H9 (cell line): ENCODE measurements at regions not wholly inside any gene's neighbourhood (a gene's known extent, or its start where the extent isn't known, plus 50 kb on each side); places are given as distances from the start of the nearest gene placed in this dataset.

Experiments used
- DNase-seq: peaks from one replicate; pipeline ENCODE4 v3.0.0-alpha.2; 2017
- H2AFZ ChIP-seq: one replicate; pipeline ENCODE4 v1.6.1; 2013; ENCODE audit warnings: mild to moderate bottlenecking, low read length, control low read depth, moderate library complexity
- H2AK5ac ChIP-seq: 2 replicates; pipeline ENCODE4 v1.6.1; 2013; ENCODE audit warnings: low read length, control low read depth, mixed read lengths; ENCODE audit not compliant: insufficient read length
- H2BK120ac ChIP-seq: one replicate; pipeline ENCODE4 v1.6.1; 2013; ENCODE audit warnings: low read depth, mild to moderate bottlenecking, low read length, control low read depth, inconsistent platforms; ENCODE audit not compliant: poor library complexity, severe bottlenecking
- H2BK12ac ChIP-seq: 2 replicates; pipeline ENCODE4 v1.6.1; 2013; ENCODE audit warnings: low read length, control low read depth, mixed read lengths, low read depth; ENCODE audit not compliant: insufficient read length
- H2BK15ac ChIP-seq: 2 replicates; pipeline ENCODE4 v1.6.1; 2013; ENCODE audit warnings: low read depth, low read length, control low read depth
- H2BK20ac ChIP-seq: one replicate; pipeline ENCODE4 v1.6.1; 2013; ENCODE audit warnings: low read depth, mild to moderate bottlenecking, low read length, control low read depth, inconsistent platforms; ENCODE audit not compliant: poor library complexity, severe bottlenecking
- H2BK5ac ChIP-seq: 2 replicates; pipeline ENCODE4 v1.6.1; 2013; ENCODE audit warnings: low read length, control low read depth, mixed read lengths; ENCODE audit not compliant: insufficient read length
- H3K14ac ChIP-seq: 2 replicates; pipeline ENCODE4 v1.6.1; 2013; ENCODE audit warnings: low read length, control low read depth; ENCODE audit not compliant: insufficient read depth
- H3K18ac ChIP-seq: 2 replicates; pipeline ENCODE4 v1.6.1; 2013; ENCODE audit warnings: low read depth, mild to moderate bottlenecking, mixed read lengths, low read length, control low read depth; ENCODE audit not compliant: insufficient read length
- H3K23ac ChIP-seq: 2 replicates; pipeline ENCODE4 v1.6.1; 2013; ENCODE audit warnings: low read length, control low read depth, mixed read lengths, low read depth; ENCODE audit not compliant: insufficient read length
- H3K23me2 ChIP-seq: 2 replicates; pipeline ENCODE4 v1.6.1; 2013; ENCODE audit warnings: low read depth, mild to moderate bottlenecking, mixed read lengths, low read length, control low read depth; ENCODE audit not compliant: insufficient read length, poor library complexity, severe bottlenecking
- H3K27ac ChIP-seq: 2 replicates; pipeline ENCODE4 v1.5.1; 2013; ENCODE audit warnings: low read length, control low read depth, mixed read lengths, low read depth; ENCODE audit not compliant: insufficient read length
- H3K27me3 ChIP-seq: 2 replicates; pipeline ENCODE4 v1.6.1; 2013; ENCODE audit warnings: low read length, control low read depth, inconsistent platforms; ENCODE audit not compliant: insufficient read depth
- H3K4ac ChIP-seq: 2 replicates; pipeline ENCODE4 v1.6.1; 2013; ENCODE audit warnings: low read depth, mild to moderate bottlenecking, control low read depth, inconsistent platforms, low read length, moderate library complexity
- H3K4me1 ChIP-seq: 2 replicates; pipeline ENCODE4 v1.6.1; 2013; ENCODE audit warnings: low read length, control low read depth, inconsistent platforms; ENCODE audit not compliant: insufficient read depth
- H3K4me2 ChIP-seq: 2 replicates; pipeline ENCODE4 v1.6.1; 2013; ENCODE audit warnings: low read length, control low read depth, mixed read lengths; ENCODE audit not compliant: insufficient read length, insufficient read depth
- H3K56ac ChIP-seq: 2 replicates; pipeline ENCODE4 v1.6.1; 2013; ENCODE audit warnings: low read depth, mild to moderate bottlenecking, mixed read lengths, low read length, control low read depth; ENCODE audit not compliant: insufficient read length
- H3K79me1 ChIP-seq: 2 replicates; pipeline ENCODE4 v1.6.1; 2013; ENCODE audit warnings: low read depth, mild to moderate bottlenecking, moderate library complexity, low read length, control low read depth, inconsistent platforms; ENCODE audit not compliant: insufficient read depth, poor library complexity, severe bottlenecking
- H3K79me2 ChIP-seq: 2 replicates; pipeline ENCODE4 v1.6.1; 2013; ENCODE audit warnings: low read length, control low read depth, inconsistent platforms; ENCODE audit not compliant: insufficient read depth
- H3K9ac ChIP-seq: 2 replicates; pipeline ENCODE4 v1.6.1; 2013; ENCODE audit warnings: low read length, control low read depth, mixed read lengths; ENCODE audit not compliant: insufficient read length; ENCODE audit errors: extremely low read depth
- H3K9me3 ChIP-seq: one replicate; pipeline ENCODE4 v1.6.1; 2013; ENCODE audit warnings: low read depth, low read length, inconsistent platforms; ENCODE audit not compliant: control insufficient read depth
- H3T11ph ChIP-seq: one replicate; pipeline ENCODE4 v1.6.1; 2013; ENCODE audit warnings: mild to moderate bottlenecking, low read length, control low read depth, inconsistent platforms
- H4K20me1 ChIP-seq: one replicate; pipeline ENCODE4 v1.6.1; 2013; ENCODE audit not compliant: control insufficient read depth, insufficient read length, insufficient read depth
- H4K5ac ChIP-seq: 2 replicates; pipeline ENCODE4 v1.6.1; 2013; ENCODE audit warnings: low read depth, mild to moderate bottlenecking, mixed read lengths, low read length, control low read depth; ENCODE audit not compliant: insufficient read length
- H4K8ac ChIP-seq: replicated peaks from 2 replicates; pipeline ENCODE4 v1.6.1; 2013; ENCODE audit warnings: low read length, control low read depth, mixed read lengths, low read depth; ENCODE audit not compliant: insufficient read length
- H4K91ac ChIP-seq: 2 replicates; pipeline ENCODE4 v1.6.1; 2013; ENCODE audit warnings: low read depth, mild to moderate bottlenecking, moderate library complexity, mixed read lengths, low read length, control low read depth; ENCODE audit not compliant: insufficient read length
- H3K27ac Mint-ChIP-seq, 3 experiments: 2 replicates in 2 of 3; 3 replicates in 1 of 3; pipeline ENCODE4 v1.8.0; 2020 to 2021; ENCODE audit warnings: mixed read lengths in 3 of 3, mild to moderate bottlenecking in 1 of 3, moderate library complexity in 1 of 3
- H3K27me3 Mint-ChIP-seq: 2 replicates; pipeline ENCODE4 v1.8.0; 2021; ENCODE audit warnings: low read depth, mild to moderate bottlenecking, moderate library complexity, mixed read lengths
- H3K36me3 Mint-ChIP-seq, 3 experiments: 2 replicates in 2 of 3; 3 replicates in 1 of 3; pipeline ENCODE4 v1.8.0; 2020 to 2021; ENCODE audit warnings: low read depth in 3 of 3, mixed read lengths in 3 of 3; ENCODE audit not compliant: insufficient read depth in 1 of 3
- H3K4me1 Mint-ChIP-seq, 2 experiments: 2 replicates each; pipeline ENCODE4 v1.8.0; 2020; ENCODE audit warnings: mixed read lengths in 2 of 2
- H3K4me3 Mint-ChIP-seq, 2 experiments: 2 replicates in 1 of 2; 3 replicates in 1 of 2; pipeline ENCODE4 v1.8.0; 2020 to 2021; ENCODE audit warnings: mild to moderate bottlenecking in 2 of 2, mixed read lengths in 2 of 2, moderate library complexity in 1 of 2
- H3K9me3 Mint-ChIP-seq, 2 experiments: 2 replicates in 1 of 2; 3 replicates in 1 of 2; pipeline ENCODE4 v1.8.0; 2020; ENCODE audit warnings: mild to moderate bottlenecking in 2 of 2, mixed read lengths in 2 of 2, moderate library complexity in 1 of 2
- CTCF ChIP-seq: fragments of 200-600 bp; sonication (generic); conservative IDR thresholded peaks from 3 replicates; pipeline ENCODE4 v1.8.0; 2021; ENCODE audit warnings: antibody characterized with exemption, mild to moderate bottlenecking
- WGBS: extraction: QIAGEN DNeasy Blood & Tissue Kit; methylation state at CpG from one replicate; pipeline ENCODE4 v1.1.7; 2013; ENCODE audit warnings: missing lambda C conversion rate, low lambda C conversion rate, mixed read lengths; ENCODE audit not compliant: insufficient read length; ENCODE audit errors: extremely low coverage; 5-methylcytosine and 5-hydroxymethylcytosine counted together

GRCh38 chr2:67899187-67899586 lies 163.6 kb downstream of the C1D start:
- Histone ChIP-seq H4K5ac (no peak overlapping the region), H4K8ac (no peak overlapping the region), H3T11ph (no peak overlapping the region), H3K79me2 (no peaks in the 10 kb centered on the region), H3K27me3 (no peaks in the 10 kb centered on the region; the same call in 1 of the 2 replicates), H2AK5ac (no peak overlapping the region), H3K4me2 (no peak overlapping the region), H3K18ac (no peak overlapping the region), H3K9ac (no peak overlapping the region), H3K23ac (no peak overlapping the region), H2BK12ac (no peak overlapping the region), H2BK5ac (no peak overlapping the region), H3K4ac (no peak overlapping the region), H4K91ac (no peak overlapping the region), H3K23me2 (no peaks in the 10 kb centered on the region), H3K79me1 (no peaks in the 10 kb centered on the region), H4K20me1 (no peaks in the 10 kb centered on the region), H3K56ac (no peak overlapping the region), H3K14ac (no peak overlapping the region), H2BK15ac (no peak overlapping the region), H2AFZ (no peak overlapping the region), H3K4me1 (peaks cover 10% of the 10 kb centered on the region), H3K27ac (no peak overlapping the region), H2BK20ac (no peak overlapping the region), H2BK120ac (no peak overlapping the region), H3K9me3 (no peaks in the 10 kb centered on the region)
- H3K4me1 Mint-ChIP-seq, result peaks cover 45 to 46% of the 10 kb centered on the region in 2 experiments
- WGBS, result no CpG with 5 or more reads among the region's 5 CpGs
- no peak for TF ChIP-seq CTCF
- H3K27ac Mint-ChIP-seq, result no peak overlapping the region
- DNase-seq, result no peak
- H3K4me3 Mint-ChIP-seq, result no peak overlapping the region
- H3K9me3 Mint-ChIP-seq, result peaks cover 5% of the 10 kb centered on the region in 2 experiments; a peak in 4 of 5 replicates
- peaks cover 2 to 17% (median 5%) of the 10 kb centered on the region in 3 experiments; a peak in 5 of 7 replicates for H3K36me3 Mint-ChIP-seq
- peaks cover 65% of the 10 kb centered on the region for H3K27me3 Mint-ChIP-seq
